Activated CD8-positive, alpha-beta T cell treated with anti-CD3 and anti-CD28 coated beads for 36 hours (primary cell): ENCODE measurements at regions not wholly inside any gene's neighbourhood (a gene's known extent, or its start where the extent isn't known, plus 50 kb on each side); places are given as distances from the start of the nearest gene placed in this dataset.

ENCODE experiments used
- ATAC-seq: fragments of 200-7000 bp; cut with Tn5 transposase; one replicate; pipeline ENCODE4 v1.10.0; 2021; ENCODE audit warnings: mild to moderate bottlenecking, moderate library complexity
- CTCF ChIA-PET: fragments of 350-600 bp; sonication (Branson Sonifier 250); formaldehyde crosslinking; loops from one replicate; lab custom pipeline; 2021; ENCODE audit warnings: antibody characterized with exemption; lab: Charles Lee
- POLR2A ChIA-PET: fragments of 350-600 bp; sonication (Branson Sonifier 250); formaldehyde crosslinking; loops from one replicate; lab custom pipeline; 2021; ENCODE audit warnings: antibody characterized with exemption; lab: Charles Lee
- DNase-seq: peaks from one replicate; pipeline ENCODE4 v3.0.0-alpha.2; 2020
- H3K27ac Mint-ChIP-seq: one replicate; pipeline ENCODE4 v1.8.0; 2021; ENCODE audit warnings: mild to moderate bottlenecking, mixed read lengths
- H3K27me3 Mint-ChIP-seq: one replicate; pipeline ENCODE4 v1.8.0; 2021; ENCODE audit warnings: mixed read lengths
- H3K36me3 Mint-ChIP-seq: one replicate; pipeline ENCODE4 v1.8.0; 2021; ENCODE audit warnings: low read depth, mixed read lengths
- H3K4me1 Mint-ChIP-seq: one replicate; pipeline ENCODE4 v1.8.0; 2021; ENCODE audit warnings: low read depth, mixed read lengths
- H3K4me3 Mint-ChIP-seq: one replicate; pipeline ENCODE4 v1.8.0; 2021; ENCODE audit warnings: mild to moderate bottlenecking, moderate library complexity, mixed read lengths
- H3K9me3 Mint-ChIP-seq: one replicate; pipeline ENCODE4 v1.8.0; 2021; ENCODE audit warnings: mixed read lengths
- CTCF ChIP-seq: fragments of 200-600 bp; IDR thresholded peaks from one replicate; pipeline ENCODE4 v1.8.0; 2022; ENCODE audit warnings: antibody characterized with exemption, mild to moderate bottlenecking
- intact Hi-C: fragments of 100-400 bp; cut with micrococcal nuclease; formaldehyde crosslinking; loops from one replicate; pipeline ENCODE4 v1.10.0; 2022

DNA sequence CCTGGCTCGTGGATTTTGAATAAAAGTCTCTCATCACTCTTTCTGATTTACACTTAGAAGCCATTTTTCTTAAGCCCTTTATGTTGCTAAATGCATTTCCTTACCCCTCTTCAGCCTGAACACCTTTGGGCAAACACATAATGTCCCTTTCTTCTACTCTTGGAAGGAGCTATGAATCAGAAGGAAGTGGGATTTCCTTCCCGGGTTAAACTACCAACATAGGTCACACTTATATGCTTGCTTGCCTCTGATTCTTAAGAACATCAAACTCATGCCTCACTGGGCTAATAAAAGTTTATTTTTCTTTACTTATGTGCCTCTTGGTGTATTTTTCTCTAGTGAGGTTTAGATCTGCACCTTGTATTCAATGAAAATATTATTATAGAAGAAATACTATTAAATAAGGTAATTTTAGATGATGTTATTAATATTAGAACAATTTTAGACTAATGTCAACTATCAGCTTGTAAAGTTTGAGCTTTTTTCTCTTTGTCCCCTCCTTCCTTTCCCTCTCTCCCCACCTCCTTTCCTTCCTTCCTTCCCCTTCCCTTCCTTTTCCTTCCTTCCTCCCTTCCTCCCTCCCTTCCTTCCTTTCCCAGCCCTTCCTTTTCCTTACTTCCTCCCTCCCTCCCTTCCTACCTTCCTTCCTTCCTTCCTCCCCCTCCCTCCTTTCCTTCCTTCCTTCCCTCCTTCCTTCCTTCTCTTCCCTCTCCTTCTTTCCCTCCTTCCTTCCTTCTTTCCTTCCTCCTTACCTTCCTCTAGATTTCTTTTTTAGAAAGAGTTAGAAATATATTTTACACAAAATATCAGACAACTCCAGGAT is 66.5 kb upstream of the KCNJ6 start:
- no peaks in the 10 kb centered on the region for H3K4me1 Mint-ChIP-seq
- peaks cover 7% of the 10 kb centered on the region for H3K27me3 Mint-ChIP-seq
- no peak overlapping the region for H3K4me3 Mint-ChIP-seq
- H3K36me3 Mint-ChIP-seq, result no peaks in the 10 kb centered on the region
- intact Hi-C loops, result no loop called here
- H3K27ac Mint-ChIP-seq, result no peak overlapping the region
- no peak for TF ChIP-seq CTCF
- DNase-seq (no peak), ATAC-seq (no peak)
- ChIA-PET POLR2A (no interaction called here), CTCF (no interaction called here)
- H3K9me3 Mint-ChIP-seq, result no peaks in the 10 kb centered on the region

GRCh38 chr21:37983336-37984095 is 67.3 kb upstream of the KCNJ6 start:
- Mint-ChIP-seq H3K27ac (no peak overlapping the region), H3K9me3 (no peaks in the 10 kb centered on the region), H3K4me3 (no peak overlapping the region), H3K27me3 (peaks cover 7% of the 10 kb centered on the region), H3K36me3 (no peaks in the 10 kb centered on the region), H3K4me1 (no peaks in the 10 kb centered on the region)
- intact Hi-C loops, result no loop called here
- no peak for DNase-seq
- POLR2A ChIA-PET, result no interaction called here
- ATAC-seq, result no peak
- CTCF ChIA-PET, result no interaction called here
- no peak for TF ChIP-seq CTCF

DNA sequence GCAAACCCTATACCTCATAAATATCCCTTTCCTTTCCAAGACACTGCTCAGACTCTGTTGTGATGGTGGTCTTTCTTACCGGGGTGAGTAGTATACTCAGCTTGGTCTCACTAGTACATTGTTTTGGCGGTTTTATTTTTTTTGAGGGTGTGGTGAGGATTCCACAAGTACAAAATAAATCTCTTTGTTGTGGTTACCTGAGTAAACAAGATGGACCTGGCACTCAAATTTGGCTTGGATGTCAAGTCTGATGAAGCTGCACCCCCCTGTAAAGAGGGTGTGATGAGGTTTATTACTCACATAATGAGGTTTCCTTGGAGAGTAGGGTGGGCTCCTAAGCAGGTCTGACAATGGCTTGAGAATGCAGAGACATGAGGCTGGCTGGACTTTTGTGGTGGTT is 68.2 kb upstream of the KCNJ6 start:
- H3K27me3 Mint-ChIP-seq, result peaks cover 7% of the 10 kb centered on the region
- no peak for TF ChIP-seq CTCF
- no peaks in the 10 kb centered on the region for H3K36me3 Mint-ChIP-seq
- no peaks in the 10 kb centered on the region for H3K9me3 Mint-ChIP-seq
- H3K4me3 Mint-ChIP-seq, result no peak overlapping the region
- ATAC-seq (no peak), DNase-seq (no peak)
- ChIA-PET POLR2A (no interaction called here), CTCF (interaction anchor here (1.3 kb wide), 1 partner anchor 9 kb away, joined by 3 read pairs; no protein-coding TSS in a partner anchor)
- no peaks in the 10 kb centered on the region for H3K4me1 Mint-ChIP-seq
- intact Hi-C loops, result no loop called here
- no peak overlapping the region for H3K27ac Mint-ChIP-seq

GRCh38 chr21:37986000-37986399 is 69.7 kb upstream of the KCNJ6 start:
- Mint-ChIP-seq H3K27ac (no peak overlapping the region), H3K36me3 (no peaks in the 10 kb centered on the region), H3K4me1 (no peaks in the 10 kb centered on the region), H3K27me3 (peaks cover 7% of the 10 kb centered on the region), H3K4me3 (no peak overlapping the region), H3K9me3 (no peaks in the 10 kb centered on the region)
- TF ChIP-seq CTCF, result no peak
- POLR2A ChIA-PET, result interaction anchor here (0.6 kb wide), 1 partner anchor 210 kb away, joined by 3 read pairs; no protein-coding TSS in a partner anchor
- no peak for DNase-seq
- intact Hi-C loops, result no loop called here
- CTCF ChIA-PET, result no interaction called here
- no peak for ATAC-seq
